B cell (primary cell): ENCODE measurements at regions not wholly inside any gene's neighbourhood (a gene's known extent, or its start where the extent isn't known, plus 50 kb on each side); places are given as distances from the start of the nearest gene placed in this dataset.

ENCODE experiments used
- CTCF ChIP-seq: fragments of 200-600 bp; IDR thresholded peaks from one replicate; pipeline ENCODE4 v1.8.0; 2022; ENCODE audit warnings: antibody characterized with exemption, mild to moderate bottlenecking
- EZH2 ChIP-seq: IDR thresholded peaks from 2 replicates; pipeline ENCODE4 v1.6.1; 2012; ENCODE audit warnings: borderline replicate concordance, low read depth, mild to moderate bottlenecking, moderate library complexity, low read length; ENCODE audit not compliant: insufficient read depth, poor library complexity, severe bottlenecking

GRCh38 chr14:80116157-80116556, 95.1 kb downstream of the DIO2 start:
- no peak for TF ChIP-seq CTCF
- no peak for TF ChIP-seq EZH2
